CD4-positive, alpha-beta T cell treated with Interleukin-17A for 4 hours (primary cell): ENCODE measurements at regions not wholly inside any gene's neighbourhood (a gene's known extent, or its start where the extent isn't known, plus 50 kb on each side); places are given as distances from the start of the nearest gene placed in this dataset.

Experiments used
- DNase-seq: peaks from one replicate; pipeline ENCODE4 v3.0.0-alpha.2; 2020; ENCODE audit warnings: mixed read lengths

DNA sequence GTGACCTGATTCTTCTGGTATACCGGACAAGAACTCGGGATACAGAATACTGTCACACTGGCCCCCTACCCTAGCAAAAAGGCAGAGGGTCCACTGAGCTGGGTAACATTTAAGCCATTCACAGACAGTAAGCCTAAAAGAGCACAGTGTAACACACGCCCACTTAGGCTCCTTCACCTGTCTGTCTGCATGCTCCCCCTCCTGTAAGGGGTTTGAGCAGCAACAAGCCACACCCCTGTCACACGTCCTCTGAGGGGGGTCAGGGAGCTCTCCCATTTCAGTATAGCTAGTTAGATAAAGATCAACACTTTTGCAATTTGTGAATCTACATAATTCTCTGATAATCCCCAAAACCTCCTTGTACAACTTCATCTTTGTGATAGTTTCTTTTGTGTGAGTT lies 586.3 kb upstream of the LMCD1 start:
- no peak for DNase-seq

DNA sequence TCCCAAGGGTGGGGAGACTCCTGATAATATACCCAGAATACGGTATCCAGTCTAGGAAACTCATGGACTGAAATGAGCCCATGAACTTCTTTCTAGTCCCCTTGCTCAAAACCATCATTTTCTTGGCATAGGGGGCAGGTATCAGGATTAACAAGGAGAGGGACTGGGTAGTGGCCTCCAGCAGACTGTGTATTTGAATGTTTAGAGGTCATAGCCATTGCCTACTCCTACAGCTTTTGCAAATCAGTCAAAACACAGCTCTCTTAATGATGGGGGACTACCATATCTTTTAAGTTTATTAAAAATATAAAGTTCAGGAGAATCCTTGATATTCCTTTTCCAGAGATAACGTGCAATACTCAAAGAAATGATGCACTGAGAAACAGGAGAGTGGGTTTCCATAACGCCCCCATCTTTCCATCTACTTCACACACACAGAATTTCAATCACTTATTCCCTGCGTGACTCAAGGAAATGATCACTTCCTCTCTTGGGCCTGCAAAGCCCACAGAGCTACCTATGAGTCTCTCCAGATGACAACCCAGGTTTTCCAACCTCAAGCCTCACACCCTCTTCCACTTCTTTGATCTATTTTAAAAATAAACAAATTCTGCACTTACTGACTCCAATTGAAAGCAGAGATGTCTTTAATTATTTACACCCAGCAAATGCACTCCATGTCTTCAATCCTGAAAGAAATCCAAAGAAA lies 584.0 kb upstream of the LMCD1 start:
- no peak for DNase-seq

DNA sequence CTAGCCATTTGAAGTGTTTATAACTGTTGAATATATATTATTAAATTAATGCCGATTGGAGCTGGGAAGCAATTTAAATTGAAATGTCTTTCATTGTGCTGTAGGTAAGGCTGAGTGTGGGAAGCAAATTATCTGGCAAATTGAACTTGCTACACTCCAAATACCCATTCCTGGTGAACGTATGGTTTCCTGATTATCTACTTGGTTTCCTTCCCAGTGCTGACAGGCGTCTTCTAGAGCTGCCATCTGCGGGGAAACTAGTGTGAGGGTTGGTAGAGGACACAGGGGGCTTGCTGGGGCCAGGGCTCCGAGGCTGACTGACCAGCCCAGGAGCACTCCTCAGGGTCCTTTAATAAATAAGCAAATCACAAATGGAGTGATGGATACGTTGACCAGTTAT lies 581.4 kb upstream of the LMCD1 start:
- no peak for DNase-seq

DNA sequence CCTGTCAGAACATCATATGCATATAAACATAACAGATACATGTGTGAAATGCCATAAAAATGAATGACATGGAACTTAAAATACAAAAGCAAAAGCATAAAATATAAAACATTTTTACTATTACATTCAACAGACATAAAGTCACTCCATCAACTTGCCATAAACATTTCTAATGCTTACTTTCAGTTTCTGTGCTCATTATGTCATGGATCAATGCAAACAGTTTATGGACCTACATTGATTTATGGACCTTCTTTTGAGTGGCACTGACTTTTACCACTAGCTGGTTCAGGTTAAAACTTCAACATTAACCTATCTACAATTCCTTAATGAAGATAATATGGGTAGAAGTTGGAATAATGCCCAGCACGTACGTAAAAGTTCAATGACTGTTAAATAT lies 577.4 kb upstream of the LMCD1 start:
- no peak for DNase-seq

DNA sequence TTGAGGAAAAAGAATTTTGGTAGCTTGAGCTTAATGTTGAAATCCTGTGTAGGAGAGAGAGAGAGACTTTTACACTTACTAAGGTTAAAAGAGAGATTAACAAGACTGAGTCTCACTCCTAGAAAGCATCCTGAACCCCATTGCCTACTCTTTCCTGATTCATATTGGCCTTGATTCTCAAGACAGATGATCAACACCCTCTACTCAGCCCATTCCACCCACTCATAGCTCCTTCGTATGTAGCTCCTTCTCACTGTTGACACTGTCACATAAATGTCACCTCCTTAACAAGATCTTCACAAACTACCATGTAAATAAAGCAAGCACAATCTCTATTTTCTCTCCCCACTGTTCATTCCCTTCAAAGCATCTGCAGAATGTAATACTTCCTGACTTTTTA lies 574.6 kb upstream of the LMCD1 start:
- no peak for DNase-seq

DNA sequence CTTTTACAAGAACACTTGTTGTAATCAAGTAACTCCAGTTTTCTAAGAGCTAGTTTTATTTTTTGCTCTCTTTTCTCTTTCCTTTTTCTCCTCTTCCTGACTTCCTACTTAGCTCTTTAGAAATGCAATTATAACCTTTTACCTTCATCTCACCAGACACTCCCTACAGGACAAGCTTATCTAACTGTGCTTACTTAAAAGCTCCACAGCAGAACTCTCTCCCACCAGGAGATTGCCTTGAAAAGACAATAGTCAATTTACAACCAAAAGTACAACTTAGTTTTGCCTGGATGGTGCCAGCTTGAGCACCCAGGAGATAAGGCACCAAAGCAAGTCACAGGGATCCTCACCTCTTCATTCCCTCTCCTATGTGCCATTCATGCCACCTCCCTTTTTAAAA lies 573.8 kb upstream of the LMCD1 start:
- no peak for DNase-seq

DNA sequence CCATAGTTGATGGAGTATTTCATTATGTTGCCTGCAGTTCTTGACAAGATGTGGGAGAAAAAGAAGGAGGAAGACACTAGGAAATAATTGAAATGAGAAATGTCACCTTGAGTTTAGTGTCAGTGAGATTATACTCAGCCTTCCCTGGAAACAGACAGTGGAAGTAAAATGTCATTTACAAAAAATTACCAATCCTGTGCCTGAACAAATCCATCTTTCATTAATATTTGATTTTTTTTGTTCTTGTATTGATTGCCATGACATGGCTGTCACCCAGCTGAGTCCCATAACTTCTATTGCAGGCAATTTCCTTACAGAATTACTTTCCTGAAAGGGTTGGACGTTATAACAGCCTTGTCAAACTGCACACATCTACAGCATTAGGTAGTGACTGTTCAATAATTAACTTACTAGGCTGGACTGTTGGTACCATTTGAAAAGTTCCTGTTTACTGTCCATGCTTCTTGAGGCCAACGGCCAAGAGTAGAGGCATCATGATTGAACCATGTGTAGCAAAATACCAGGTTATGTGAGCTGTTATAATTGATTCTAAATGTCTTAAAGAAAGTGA lies 572.2 kb upstream of the LMCD1 start:
- DNase-seq = no peak

DNA sequence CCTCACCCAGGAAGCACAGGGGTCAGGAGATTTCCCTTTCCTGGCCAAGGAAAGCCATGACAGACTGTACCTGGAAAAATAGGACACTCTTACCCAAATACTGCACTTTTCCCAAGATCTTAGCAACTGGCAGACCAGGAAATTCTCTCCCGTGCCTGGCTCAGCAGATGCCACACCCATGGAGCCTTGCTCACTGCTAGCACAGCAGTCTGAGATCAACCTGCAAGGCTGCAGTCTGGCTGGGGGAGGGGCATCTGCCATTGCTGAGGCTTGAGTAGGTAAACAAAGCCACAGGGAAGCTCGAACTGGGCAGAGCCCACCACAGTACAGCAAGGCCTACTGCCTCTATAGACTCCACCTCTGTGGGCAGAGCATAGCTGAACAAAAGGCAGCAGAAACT lies 567.3 kb upstream of the LMCD1 start:
- DNase-seq = no peak

DNA sequence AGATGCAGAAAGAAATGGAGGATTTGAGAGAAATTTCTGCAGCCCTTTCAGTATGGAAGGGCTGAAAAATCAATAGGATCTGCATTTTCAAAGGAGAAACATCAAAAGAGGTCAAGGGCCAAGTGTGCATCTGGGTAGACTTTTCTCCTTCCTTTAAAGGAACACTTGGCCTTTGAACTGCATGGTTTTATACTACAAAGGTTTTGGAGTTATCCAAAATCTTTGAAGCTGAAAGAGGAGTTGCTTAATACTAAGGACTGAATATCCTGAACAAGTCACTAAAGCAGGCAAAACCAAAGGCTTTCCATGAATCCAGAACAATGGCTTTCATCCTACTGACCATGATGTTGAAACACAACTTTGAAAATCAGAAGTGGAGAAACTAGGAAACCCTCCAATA lies 553.7 kb upstream of the LMCD1 start:
- DNase-seq = no peak

DNA sequence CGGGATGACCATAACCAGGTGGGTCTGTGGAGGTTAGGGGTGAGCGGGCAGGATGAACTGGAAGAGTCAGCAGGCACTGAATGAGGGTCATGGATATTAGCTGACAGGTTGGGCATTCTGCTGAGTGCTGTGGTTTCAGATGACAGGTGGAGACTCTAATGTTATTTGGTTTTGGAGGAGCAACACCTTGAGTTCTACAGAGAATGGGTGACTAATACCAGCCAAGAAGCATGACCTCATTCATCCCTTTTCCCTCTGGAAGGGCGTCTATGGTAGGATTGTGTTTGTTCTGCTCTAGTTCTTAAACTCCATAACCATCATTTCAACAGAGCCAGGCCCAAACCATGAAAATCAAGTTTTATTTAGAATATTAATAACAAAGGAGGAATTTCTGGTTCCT lies 550.7 kb upstream of the LMCD1 start:
- no peak for DNase-seq

DNA sequence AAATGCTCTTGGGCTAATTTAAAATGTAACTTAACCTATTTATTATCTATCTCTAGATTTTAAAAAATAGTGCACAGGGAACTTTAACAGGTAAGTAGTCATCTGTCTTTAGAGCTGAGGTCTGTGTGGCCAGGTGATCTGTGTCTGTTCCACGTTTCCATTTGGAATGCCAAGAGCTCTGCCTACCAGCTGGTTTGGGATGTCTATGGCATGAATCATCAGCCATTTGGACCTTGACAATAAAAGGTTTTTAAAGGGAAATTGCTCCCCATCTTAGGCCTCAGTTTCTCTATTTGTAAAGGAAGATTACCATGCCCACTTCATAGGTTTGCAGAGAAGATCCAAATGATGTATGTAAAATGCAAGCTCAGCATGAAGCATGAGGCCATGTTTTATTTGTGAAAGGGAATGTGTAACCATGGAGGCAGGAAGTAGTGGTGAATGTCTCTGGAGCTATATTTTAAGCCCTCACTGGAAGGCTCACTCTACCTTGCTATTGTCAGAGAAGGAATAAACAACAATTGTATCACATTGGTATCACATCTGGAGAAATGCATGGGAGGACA lies 548.1 kb upstream of the LMCD1 start:
- DNase-seq = no peak

DNA sequence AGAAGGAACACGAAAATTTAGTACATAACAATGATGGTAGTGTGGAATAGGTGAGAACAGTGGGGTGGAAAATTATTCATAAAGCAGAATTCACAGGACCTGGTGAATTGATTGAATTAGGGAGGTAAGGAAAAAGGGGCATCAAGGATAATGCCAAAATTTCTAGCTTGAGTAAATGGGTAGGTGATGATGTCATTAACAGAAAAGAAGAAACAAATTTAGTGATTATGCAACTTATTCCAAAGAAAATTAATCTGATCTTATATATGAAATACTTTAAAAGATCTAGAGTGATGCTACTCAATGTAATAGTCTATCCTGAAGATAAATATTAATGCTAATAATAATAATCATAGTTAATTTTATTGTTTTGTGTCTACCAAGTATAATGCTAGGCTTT lies 544.6 kb upstream of the LMCD1 start:
- DNase-seq = no peak

DNA sequence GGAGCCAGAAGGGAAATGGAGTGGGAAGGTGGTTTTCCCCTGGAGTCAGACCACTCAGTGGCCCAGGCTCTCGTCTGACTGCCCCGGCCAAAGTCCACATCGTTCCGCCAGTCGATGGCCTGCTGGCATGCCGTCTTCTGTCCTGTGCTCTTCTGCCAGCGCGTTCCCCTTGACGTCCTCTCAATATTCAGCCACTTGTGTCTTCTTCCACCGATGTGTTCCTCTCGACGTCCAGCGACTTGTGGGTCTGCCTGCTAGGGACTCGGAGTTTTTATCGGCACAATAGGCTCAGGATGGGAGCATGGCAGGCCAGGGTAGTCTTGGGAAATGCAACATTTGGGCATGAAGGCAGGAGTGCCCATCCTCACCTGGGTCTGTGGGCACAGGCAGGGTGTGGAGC lies 542.5 kb upstream of the LMCD1 start:
- DNase-seq = no peak

DNA sequence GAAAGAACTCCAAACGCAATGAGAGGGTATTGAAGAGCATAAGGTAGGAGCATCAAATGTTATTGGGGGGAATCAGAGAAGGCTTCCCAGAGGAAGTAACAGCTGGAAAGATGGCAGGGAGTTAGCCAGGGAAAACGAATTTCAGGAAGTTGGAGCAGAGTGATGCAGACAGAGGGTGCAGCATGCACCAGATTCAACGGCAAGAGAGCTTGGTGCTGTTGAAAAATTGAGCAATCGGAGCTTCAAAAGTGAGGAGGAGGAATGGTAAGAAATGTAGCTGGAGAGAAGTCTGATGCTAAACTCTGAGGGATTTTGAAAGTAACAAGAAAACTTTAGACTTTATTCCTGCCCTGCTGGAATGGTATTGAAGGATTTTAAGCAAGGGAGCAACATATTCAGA lies 541.0 kb upstream of the LMCD1 start:
- DNase-seq = no peak

DNA sequence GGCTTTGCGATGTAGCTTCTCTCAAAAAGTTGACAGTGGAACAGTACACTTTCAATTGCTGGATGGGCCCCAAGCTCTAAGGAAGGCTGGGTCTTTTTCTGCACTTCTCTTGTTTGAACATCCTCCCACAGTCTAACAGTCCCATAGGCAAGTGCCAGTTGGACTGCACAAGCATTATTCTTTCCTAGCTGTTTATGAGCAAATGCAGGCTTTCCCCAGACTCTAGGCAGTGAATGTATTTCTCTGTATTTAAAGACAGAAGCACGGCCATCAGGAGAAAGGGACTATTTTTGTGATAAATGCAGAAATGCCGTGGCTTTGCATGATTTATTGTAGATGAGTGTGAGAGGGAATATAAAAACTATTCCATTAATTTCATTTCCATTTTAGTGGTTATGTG lies 539.3 kb upstream of the LMCD1 start:
- no peak for DNase-seq

DNA sequence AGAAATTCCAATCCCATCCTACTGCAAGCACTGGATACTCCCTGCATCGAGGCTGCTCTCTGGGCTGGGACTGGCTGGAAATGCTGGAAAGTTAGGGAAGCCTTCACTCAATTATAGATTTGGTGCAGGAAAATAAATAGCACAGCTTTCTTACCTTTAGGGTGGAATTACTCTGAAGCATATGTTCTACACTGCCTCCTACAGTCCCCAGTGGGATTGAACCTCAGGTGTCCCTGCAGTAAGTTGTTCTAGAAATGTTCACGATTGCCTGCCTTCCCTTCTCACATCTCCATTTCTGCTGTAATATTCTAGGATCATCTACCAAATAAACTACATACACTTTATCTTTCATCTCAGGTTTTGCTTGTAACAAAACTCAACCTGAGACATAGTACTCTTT lies 536.7 kb upstream of the LMCD1 start:
- DNase-seq = no peak

DNA sequence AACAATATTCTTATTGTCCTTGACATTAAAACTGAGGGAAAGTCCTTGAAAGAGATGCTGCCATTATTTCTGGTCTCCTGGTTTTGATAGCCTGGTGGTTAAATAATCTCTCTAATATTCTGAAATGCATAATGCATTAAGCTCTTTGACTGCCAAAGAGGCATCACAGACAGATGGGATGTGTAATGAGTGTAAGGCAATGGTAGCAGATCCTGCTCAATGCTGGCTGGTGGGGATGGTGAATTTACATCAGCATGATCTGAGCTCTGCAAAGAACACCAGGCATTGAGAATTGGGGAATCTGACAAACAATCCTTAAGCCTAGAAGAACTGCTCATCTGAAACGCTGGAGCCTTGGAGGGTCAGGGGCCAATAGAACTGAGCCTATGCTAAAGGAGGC lies 528.6 kb upstream of the LMCD1 start:
- no peak for DNase-seq

DNA sequence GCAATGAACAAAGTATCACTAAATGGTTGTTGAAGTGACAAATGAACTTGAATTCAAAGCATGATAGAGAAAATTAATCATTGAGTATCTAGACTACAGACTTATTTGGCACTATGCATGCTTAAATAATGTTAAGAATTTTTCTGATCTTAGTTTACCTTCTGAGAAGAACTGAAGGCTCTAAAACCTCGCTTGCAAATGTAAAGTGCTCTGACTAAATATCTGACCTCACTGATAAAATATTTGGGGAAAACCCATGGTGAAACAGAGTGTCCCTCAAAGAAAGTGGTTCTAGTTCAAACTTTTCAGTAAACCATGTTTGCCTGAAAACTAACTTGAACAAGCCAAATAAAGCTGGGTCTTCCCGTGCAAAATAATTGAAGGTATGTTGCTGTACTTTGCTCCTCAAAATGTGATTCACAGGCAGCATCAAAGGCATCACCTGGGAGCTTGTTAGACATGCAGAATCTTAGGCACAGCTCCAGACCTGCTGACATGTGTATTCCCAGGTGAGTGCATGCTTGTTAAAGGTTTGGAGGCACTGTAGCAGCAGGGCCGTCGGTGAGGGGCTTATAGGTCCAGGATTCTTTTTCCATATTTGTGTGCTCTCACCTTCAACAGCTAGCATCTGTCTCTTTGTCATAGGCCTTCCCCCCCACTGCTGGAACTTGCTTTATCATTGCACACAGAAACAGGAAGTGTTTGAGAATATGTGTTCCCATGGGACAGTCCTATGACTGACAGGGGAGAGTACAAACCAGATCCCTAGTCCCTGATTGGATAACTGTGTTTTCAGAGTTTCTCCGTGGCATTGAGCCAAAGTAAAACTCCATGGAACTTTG lies 524.2 kb upstream of the LMCD1 start:
- no peak for DNase-seq

DNA sequence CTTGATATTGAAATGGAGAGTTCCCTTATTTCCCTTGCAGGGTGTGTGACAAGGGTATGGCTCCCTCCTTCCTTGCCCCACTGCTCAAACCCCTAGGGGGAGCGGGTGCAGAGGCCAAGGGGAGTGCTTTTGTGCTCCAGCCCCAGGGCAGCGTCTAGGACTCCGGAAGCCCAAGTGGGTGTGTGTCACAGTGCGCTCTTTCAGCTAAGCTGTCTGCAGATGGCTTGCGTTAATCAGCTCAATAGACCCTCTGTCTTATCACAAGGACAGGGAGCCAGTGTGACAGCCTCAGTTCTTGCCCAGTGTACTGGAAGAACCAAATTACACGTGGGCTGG lies 523.6 kb upstream of the LMCD1 start:
- no peak for DNase-seq

DNA sequence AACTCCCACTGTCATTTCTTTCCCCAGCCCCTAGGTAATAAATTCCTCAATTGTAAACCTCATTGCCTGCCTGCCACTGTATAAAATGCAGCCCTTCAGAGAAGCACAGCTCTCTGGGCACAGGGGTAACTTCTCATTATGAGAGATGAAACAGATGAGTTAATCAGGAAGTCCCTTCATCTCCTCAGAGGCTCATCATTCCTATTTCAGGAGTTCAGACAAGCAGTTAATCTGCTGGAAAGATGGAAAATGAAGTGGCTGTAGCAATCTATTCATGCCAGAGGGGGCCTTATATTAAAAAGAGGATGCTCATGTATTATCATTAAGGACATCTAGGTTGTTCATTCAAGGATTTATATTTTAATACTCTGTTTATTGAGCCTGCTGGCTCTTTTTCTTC lies 519.5 kb upstream of the LMCD1 start:
- no peak for DNase-seq

DNA sequence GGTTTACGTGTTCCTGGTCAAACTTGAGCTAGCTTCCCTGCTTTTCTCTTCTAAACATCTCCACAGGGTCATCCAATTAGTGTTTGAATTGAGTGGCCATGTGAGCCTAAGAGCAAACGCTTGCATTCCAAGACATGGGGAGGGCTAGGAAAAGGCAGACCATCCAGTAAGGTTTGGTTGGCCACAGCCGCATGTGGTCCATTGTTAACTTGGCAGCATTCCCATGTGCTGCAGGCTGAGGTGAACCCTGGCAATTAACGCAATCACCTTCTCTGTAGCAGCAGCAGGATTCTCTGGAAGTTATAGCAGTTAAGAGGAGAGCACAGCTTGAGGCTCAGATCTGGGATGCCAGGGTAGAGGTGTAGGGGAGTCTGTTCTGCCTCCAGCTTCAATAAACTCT lies 502.2 kb upstream of the LMCD1 start:
- DNase-seq = no peak

DNA sequence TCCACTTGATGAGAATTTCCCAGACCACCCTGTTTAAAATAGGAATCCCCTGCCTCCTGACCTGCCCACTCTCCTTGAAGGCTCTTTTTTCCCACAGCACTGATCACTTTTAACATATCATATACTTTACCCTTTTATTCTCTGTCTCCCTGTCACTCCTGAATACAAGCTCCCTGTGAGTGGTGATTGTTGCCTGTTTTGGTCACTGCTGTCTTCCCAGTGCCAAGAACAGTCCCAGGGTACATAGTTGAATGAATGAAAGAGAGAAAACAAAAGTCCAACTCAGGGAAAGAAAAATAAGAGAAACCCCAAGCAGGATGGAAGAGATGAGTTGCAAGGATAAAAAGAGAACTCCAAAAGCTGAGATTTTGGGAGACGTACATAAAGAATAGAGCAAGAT lies 500.3 kb upstream of the LMCD1 start:
- DNase-seq = no peak

DNA sequence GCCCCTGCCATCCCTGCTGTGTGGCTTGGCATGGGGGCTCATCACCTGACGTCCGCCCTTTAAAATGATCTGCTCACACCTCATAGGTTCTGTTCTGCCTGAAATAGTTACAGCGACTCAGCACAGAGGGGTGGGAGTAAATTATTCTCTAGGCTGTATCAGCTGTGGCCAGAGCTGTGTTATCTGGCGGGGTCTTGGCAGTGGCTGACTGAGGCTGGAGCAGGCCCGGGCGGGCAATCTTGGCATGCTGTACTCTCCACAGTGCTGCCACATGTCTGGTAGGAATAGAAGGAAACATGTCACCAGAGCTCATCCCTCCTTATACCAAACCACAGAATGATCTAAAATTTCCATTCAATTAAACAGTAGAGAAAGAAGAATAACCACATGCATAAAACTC lies 499.9 kb upstream of the LMCD1 start:
- no peak for DNase-seq

DNA sequence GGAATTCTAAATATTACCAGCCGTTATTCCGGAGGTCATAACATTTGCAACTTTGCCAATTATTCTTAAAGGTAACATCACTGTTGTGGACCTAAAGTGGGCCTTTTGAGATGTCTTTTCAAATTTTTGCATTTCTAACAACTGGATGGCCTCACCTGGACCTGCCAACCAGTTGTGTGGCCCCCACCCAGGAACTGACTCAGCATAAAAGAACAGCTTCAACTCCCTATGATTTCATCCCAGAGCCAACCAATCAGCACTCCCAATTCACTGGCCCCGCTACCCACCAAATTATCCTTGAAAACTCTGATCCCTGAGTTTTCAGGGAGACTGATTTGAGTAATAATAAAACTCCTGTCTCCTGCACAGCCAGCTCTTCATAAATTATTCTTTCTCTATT lies 489.7 kb upstream of the LMCD1 start:
- DNase-seq = no peak
